GM19351 (cell line): ENCODE measurements at regions not wholly inside any gene's neighbourhood (a gene's known extent, or its start where the extent isn't known, plus 50 kb on each side); places are given as distances from the start of the nearest gene placed in this dataset.

Source experiments
- ATAC-seq: cut with Tn5 transposase; IDR thresholded peaks from one replicate; pipeline ENCODE4 v1.9.1; 2021; ENCODE audit warnings: mild to moderate bottlenecking, moderate library complexity; ENCODE audit not compliant: unreplicated experiment

DNA sequence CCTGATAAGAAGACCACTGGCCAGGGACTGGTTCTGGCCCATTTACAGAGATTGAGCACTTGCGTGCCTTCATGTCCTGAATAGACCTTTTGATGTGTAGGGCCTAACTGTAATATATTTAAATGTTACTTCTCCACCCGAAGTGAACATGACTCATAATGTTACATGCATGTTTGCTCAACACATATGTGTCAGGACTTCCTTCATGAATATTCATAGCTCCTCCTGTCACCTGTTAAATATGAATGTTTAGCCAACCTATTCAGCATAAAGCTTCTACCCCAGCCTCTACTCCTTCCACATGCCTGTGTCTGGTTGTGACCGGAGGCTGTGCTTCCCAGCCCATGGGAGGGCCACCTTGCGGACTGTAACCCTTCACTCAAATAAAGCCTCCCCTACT, 457.5 kb downstream of the IRX1 start:
- no peak for ATAC-seq

DNA sequence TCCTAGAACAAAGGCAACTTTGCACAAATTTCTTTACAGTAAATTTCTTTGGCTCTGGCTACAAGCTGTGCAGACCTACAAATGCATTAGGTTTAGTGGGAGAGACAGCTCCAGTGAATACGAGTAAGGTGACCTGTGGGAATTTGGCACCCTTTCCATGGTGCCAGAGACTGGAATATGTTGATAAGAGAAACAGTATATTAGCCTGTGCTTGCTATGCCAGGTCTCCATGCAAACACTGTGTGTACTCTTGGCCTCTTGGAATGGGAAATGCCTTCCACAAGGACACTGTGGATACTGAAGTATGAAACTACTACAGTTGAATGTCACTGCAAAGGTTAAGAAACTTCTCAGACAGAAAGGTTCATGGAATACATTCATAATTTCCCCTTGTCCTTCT, 458.5 kb downstream of the IRX1 start:
- ATAC-seq: no peak

DNA sequence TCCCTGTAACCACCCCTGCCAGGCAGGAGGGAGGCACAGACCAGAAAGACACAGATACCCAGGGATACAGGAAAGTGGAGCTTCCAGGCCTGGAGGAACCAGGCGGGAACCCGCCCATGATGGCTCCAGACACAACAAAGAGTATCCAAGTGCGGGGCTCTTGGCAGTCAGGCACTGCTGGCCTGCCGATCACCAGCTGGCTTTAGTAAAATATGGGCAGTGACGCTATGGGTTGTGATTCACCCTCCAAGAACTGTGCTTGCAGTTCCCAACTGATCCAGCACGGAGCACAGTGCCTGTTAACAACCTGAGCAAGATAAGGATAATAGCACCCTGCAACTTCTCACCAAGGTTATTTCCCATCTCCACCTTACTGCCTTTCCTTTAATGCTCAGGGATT, 463.3 kb downstream of the IRX1 start:
- ATAC-seq: no peak

DNA sequence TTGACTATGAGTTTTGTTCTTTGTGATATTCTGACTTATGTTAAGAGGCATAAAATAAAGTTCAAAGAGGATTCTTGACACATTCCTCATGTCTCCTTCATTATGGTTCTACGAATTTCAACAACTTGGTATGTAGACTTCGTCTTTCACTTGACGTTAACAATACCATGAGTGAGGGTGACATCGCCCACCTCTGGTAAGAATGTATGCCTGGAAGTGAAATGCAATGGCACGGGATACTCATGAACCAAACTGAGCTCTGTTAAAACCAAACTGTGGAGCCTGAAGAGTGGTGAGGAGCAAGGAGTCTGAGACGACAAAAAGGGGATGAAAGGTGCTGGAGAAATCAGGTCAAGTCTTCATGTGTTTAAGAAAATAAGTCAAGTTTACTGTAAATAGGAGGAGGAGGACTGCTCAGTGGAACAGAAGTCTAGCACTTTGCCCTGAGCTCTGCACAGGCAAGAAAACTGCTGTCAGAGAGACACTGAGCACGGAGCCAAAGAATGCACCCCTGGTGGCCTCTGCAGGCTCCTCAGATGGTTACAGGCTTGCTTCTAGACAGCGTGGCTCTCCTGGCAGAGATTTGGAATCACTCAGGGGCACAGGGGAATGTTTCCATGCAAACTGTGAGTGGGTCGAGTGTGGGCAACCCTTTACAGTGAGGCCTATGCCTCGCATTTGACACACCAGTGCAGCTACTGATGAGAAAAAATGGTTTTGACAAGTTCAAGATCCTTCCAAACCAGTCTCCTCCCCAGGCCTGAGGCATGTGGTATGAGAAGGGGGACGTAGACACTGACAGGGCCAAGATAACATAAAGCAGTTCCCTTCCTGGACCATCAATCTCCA, 470.1 kb downstream of the IRX1 start:
- ATAC-seq: no peak

DNA sequence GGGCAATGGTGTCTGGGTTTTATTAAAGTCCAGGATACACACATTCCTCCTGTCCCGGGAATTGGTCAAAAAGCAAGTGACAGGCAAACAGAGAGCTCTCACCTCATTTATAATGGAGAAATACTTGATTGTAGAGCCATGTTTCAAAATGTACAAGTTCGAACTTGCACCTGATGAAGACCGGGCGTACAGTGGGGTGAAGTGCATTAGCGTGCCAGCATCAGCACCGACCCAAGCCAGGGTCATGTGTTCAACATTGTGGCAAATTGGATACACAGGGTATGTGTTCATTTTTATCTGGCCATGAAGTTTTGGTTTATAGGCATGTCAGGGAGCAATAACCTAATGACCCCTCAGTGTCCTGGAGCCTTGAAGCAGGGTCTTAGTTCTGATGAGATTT, 472.5 kb downstream of the IRX1 start:
- no peak for ATAC-seq

DNA sequence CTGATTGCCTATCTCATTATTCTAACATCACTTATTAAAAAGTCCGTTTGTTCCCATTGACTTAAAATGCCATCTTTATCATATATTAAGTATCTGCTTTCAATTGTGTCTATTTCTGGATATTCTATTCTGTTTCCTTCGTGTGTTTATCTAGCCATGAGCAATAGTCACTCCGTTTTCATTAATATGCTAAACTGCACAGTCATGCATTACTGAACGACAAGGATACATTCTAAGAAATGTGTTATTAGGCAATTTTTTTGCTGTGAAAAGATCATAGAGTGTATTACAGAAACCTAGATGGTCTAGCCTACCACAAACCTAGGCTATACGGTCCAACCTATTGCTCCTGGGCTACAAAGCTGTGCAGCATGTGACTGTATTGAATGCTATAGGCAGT, 482.9 kb downstream of the IRX1 start:
- ATAC-seq: no peak

DNA sequence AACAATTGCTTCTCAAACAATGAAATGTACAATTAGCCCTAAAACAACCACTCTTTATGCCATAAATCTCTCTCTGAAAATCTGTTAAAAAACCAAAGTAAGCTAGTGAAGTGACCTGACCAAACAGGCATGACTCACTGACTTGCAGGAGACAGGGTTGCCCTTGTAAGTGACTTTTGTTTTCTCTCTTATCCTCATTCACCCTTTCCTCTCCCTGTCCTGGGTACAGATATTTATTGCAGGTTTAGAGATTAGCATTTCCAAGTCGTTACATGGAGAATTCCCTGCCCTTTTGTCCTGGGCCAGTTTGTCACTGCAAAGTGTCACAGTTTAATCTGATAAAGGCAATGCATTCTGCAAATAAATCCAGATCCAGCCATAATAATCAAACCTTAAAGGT, 484.2 kb downstream of the IRX1 start:
- no peak for ATAC-seq

DNA sequence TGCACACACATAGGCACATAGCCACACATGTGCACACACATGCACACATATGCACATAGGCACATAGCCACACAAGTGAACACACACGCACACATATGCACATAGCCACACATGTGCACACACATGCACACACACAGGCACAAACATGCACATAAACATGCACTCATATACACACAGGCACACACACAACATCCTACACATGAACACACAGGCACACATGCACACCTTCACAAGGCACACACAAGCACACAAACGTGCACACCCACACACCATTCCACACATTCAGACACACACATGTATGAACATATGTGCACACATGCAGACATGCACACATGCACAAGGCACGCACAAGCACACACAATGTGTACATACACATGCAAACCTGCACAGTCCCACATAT, 484.7 kb downstream of the IRX1 start:
- ATAC-seq: no peak

DNA sequence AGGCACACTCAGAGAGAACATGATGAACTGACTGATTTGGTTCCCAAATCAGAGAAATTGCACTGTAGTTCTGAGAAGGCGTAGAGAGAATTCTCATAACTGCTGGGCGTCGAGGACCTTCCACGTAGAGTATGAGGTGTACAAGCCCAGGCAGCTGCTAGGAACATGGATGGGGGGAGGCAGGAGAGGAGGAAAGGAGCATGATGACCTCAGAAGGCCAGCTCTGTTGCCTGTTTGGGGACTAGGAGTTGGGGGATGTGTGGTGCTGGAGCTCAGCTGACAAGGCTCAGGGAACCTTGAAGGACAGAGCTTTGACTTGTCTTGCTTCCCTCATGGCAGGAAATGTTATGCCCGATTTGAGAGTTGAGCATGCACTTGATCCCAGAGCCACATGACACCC, 485.4 kb downstream of the IRX1 start:
- no peak for ATAC-seq

DNA sequence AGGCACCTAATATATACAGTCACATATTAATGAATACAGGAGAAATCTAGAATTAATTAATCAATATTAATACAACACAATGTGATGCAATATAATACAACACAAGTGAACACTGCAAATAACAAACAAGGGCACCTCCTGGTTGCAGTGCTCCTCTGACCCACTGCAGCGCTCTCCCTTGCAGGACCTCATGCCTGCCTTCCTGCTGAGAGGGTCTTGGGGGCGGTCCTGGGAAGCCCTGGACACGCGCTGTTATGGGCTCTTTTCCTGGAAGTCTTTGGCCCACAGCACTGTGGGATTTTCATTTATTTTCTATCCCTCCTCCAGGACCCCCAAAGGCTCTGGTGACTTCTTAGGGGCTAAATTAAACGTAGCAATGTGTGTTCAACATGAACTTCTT, 485.8 kb downstream of the IRX1 start:
- ATAC-seq: no peak

DNA sequence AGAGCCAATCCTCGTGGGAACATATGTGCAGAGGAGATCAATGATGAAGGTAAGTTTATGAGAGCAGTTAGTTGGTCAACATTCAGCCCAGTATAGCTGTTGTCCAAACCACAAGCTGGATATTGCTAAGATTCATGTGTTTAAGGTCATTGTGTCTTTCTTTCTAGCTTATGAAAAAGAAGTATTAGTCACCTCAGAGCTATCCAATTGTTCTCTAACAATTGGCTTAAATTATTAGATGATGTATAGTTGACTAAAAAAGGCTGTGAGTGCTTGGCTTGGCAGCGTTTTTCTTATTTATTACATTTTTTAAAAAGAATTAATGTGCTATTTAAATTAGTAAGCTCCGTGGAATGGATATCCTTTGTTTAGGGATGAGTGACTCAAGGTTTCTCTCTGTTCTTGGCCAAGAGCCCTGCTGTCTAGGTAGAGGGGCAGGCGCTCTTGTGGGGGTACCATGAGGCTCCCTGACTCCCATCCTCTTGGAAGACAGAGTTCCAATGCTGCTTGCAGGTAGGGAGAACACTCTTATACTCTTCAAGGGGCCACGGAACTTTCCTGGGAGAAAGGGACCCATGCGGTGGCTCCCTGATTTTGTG, 487.4 kb downstream of the IRX1 start:
- ATAC-seq: no peak

DNA sequence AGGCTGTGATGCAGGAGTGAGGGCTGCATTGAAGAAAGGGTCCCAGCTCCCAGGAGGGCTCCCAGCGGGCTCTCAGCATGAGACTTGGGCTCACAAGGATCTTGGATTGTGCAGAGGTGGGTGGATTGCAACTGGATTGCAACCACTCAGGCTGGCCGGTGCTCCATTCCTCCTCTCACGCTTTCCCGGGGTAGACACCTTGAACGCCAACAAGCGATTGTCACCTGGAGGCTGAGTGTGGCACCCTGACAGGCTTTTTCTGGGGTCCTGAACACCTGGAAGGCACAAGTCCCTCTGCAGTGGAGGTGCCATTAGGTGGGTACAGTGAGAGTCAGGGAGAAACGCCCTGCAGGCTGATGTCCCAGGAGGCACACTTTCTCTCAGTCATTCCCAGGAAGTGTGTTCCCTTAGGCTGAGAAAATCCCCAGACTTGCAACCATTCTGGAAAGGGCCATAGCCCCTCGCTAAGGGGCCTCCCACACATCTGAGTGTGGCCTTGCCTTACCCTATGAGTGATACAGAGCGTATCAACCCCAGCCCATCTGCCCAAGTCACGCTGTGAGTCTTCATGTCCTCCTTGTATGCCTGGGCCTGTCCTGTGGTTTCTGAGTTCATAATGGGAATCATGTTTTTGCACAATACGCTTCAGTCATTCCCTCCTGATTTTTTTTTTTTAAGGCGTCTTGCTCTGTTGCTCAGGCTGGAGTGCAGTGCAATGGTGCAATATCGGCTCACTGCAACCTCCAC, 488.1 kb downstream of the IRX1 start:
- ATAC-seq: no peak

DNA sequence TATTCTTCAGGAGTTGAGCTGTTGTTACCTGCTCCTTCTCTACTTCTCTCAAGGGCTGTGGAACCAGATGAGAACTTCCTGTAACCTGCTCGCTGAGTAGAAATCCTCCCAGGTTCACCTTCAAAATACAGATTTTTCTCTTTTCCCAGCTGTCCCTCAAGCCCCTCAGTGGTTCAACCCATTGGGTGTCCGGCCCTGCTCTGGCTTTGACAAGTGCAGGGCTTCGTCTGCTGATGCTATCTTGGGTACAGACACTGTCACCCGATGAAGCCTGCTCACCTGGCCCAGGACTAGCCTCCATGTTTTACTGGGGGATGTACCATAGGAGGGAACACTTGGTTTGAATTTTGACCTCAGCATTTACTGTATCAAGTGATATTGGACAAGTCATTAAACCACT, 490.4 kb downstream of the IRX1 start:
- no peak for ATAC-seq

DNA sequence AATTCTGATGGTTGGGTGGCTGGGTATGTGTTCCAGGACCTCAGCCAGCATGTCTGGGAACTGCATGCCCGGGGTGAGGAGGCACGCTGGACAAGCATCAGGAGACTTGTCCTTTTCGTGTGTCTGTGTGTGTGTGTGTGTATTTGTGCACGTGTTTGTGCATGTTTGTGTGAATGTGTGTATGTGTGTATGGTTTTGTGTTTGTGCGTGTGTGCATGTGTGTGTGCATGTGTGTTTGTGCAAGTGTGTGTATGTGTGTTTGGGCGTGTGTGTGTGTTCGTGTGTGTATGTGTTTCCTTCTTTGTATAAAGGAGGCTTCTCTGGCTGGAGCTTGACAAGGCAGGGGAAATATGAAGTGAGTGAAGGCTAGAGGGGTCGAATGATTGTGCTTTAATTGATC, 491.5 kb downstream of the IRX1 start:
- no peak for ATAC-seq

DNA sequence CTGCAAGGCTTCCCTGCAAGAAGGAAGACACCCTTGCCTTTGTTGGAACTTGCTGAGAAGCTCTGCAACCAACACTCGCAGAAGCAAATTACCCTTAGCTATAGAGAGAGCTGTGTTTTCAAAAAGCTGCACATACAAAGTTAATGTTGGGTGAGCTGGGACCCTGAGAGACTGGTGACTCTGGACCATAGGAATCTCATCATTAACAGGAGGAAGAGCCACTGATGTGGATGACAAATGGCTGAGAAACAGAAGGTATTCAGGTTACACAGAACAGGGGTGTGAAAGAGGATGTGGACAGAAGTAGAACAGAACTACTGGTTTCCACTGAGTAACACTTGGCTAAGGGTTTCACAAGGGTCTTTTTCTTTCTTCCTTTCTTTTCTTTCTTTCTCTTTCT, 493.5 kb downstream of the IRX1 start:
- no peak for ATAC-seq

DNA sequence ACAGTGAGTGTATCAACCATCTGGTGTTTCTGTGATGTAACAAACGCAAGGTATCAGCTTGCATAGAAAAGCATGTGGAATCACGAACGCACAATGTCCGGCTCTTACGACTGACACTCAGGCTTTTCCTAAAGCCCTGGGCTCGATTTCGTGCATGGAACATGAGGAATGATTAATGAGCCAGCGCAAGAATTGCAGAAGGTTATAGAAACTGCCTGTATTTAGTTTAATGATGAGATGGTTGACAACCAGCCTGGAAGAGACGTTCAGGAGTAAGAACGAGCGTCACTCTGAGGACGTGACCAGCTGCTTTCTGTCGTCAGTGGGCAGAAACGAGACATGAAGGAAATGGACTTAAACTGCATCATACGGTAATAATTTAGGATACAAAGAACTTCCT, 497.6 kb downstream of the IRX1 start:
- no peak for ATAC-seq

DNA sequence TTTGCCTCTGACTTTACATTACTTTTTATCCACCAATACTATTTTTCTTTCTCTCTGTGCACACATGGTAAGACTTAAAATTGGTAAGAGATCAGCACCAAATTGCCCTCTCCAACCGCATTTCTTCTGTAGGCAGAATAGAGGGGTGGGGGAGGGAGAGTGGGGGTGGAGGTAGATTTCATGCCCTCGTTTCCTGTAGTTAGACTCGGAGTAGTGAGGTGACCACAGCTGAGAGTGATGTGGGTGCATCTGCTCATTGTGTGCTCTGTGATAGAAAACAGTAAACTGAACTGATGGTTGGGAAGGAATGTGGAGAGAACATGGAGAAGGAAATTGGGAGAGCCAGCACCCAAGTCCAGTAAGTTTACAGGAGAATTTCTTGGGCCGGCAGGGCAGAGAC, 498.3 kb downstream of the IRX1 start:
- no peak for ATAC-seq

DNA sequence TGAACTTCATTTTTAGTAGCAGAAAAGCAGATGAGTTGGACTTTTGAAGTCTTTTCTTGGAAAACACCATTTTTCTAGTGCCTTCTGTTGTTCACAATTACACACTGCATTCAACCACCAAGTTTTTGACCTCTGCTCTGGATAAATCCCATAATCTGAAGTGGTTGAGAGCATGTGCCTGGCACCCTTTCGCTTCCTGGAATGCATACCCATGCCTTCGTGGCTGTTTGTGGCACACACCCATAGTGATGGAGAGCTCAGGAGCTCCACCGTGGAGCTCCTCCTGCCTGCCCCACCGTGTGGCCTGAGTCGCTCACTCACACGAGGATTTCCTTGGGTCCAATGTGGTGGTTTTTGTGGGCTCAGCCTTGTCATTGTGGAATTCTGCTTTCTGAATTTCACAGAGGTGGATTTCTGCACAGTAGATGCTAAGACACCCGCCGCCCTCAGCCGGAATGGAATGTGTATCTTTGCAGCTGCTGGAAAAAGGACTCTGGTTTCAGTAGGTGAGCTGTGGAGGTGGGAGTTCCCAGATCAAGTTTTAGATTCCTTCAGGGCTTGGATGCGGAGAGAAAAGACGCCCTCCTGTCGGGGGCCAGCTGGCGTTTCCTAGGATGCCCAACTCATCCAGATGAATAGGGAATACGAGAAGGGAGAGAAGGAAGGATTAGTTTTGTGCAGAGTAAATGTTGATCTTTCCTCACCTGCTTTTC, 500.4 kb downstream of the IRX1 start:
- ATAC-seq: no peak

DNA sequence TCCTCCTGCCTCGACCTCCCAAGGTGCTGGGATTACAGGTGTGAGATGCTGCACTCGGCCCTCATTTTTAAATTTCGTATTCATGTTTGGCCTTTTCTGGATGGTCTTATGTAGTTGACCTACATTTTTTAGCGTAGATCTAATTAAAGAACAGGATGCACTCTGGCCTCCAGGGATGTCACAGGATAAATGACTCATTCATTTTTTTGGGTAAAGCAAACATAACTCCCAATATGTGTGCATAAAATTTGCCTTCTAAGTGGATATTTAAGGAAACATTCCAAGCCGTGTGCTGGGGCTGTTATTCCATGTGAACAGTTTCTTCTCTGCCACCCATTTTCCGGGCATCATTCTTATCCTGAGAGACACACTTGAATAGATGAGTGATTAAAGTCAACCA, 501.6 kb downstream of the IRX1 start:
- no peak for ATAC-seq

DNA sequence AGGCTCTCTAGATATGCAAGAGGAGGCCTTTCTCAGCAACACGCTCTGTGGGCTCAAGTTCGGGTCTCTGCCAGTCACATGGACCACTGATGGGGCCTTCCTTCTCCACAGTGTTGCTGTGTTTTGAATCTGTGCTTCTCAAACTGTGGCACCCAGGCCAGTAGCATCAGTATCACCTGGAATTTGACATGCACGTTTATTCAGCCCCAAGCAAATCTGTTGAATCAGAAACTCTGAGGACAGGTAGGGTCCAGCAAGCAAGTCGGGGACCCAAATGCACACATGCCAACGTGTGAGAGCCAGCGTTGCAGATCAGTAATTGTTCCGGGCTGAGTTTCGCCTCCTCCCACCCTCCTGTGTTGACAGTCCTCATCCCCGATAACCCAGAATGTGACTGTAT, 502.6 kb downstream of the IRX1 start:
- ATAC-seq: no peak

DNA sequence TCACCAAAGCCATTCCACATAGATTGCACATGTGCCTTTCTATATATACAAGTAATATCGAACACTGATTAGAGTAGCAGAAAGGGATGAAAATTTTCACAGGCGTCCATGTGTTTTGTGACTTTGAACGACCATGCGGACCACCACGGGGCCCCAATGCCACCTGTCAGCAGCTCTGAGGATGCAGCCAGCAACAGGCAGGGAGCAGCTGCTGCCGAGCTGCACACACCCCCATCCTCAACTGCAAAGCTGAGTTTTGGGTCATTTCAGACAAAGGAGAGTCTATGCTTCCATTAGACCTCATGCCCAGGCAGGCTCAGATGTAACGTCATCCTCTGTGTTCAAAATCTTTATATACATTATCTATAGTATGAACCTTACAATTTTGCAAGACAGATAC, 503.8 kb downstream of the IRX1 start:
- ATAC-seq: no peak

DNA sequence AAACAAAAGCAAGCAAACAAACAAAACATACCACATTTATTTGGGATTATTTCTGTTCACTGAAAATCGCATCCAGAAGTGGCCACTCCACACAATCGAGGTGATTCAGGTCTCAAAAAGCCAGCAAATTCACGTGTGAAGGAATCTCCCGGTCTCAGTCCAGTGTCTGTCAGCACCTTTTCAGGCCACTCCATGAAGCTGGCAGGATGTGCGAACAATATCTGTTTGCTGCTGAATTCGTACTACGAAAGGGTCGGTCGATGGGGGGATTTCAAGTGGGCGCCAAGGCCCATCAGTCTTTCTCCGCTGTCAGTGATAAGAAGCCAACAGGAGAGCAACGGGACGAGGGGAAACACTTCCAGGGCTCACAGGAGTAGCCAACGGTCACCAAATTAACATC, 505.1 kb downstream of the IRX1 start:
- ATAC-seq: no peak
